22Rv1 (cell line): ENCODE measurements at regions not wholly inside any gene's neighbourhood (a gene's known extent, or its start where the extent isn't known, plus 50 kb on each side); places are given as distances from the start of the nearest gene placed in this dataset.

Experiments used
- ZFX ChIP-seq: fragments of 450-650 bp; IDR thresholded peaks from 2 replicates; pipeline ENCODE4 v1.6.1; 2017; ENCODE audit warnings: antibody characterized with exemption, borderline replicate concordance
- TF ChIP-seq, protein P1 (sequence below): fragments of 450-650 bp; IDR thresholded peaks from 2 replicates; pipeline ENCODE4 v1.5.1; 2017; ENCODE audit warnings: mild to moderate bottlenecking

DNA sequence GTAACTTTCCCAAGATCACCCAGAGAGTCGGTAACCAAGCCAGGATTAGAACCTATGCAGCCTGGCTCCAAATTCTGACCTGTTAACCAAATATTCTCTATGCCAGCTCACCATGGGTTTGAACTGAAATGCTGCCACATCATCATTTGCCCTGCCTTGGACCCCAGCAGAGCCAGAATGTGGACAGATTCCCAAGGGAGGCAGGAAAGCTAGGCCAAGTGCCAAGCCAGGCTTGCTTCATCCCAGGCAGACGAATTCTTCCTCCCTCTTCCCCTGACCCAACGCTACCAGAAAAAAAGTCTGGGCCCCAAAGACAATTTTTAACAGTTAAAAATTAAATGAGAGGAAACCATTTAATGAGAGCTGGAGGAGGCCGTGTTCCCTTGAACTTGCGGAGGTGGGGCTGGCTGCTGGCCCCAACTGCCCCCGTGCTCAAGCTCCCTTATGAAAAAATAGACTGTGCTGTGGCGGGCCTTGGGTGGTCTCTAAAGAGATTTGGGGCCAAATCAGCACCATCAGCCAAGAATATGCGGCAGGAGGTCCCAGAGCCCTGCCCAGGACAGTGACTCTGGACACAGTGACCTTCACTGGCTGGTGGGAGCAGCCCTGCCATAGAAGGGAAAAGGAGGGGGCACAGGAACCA is 184.1 kb upstream of the SYT13 start:
- TF ChIP-seq, protein P1, sequence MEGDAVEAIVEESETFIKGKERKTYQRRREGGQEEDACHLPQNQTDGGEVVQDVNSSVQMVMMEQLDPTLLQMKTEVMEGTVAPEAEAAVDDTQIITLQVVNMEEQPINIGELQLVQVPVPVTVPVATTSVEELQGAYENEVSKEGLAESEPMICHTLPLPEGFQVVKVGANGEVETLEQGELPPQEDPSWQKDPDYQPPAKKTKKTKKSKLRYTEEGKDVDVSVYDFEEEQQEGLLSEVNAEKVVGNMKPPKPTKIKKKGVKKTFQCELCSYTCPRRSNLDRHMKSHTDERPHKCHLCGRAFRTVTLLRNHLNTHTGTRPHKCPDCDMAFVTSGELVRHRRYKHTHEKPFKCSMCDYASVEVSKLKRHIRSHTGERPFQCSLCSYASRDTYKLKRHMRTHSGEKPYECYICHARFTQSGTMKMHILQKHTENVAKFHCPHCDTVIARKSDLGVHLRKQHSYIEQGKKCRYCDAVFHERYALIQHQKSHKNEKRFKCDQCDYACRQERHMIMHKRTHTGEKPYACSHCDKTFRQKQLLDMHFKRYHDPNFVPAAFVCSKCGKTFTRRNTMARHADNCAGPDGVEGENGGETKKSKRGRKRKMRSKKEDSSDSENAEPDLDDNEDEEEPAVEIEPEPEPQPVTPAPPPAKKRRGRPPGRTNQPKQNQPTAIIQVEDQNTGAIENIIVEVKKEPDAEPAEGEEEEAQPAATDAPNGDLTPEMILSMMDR: no peak
- no peak for TF ChIP-seq ZFX
